Smooth muscle cell (in vitro differentiated cells): ENCODE measurements at regions not wholly inside any gene's neighbourhood (a gene's known extent, or its start where the extent isn't known, plus 50 kb on each side); places are given as distances from the start of the nearest gene placed in this dataset.

Source experiments
- DNase-seq: peaks from one replicate; lab custom pipeline; 2025; ENCODE audit not compliant: unreplicated experiment; lab: John Stamatoyannopoulos, UW
- H2AFZ ChIP-seq: fragments of 200-600 bp; sonication (generic); 2 replicates; pipeline ENCODE4 v1.6.0; 2016; ENCODE audit warnings: antibody characterized with exemption, low read depth, mild to moderate bottlenecking
- H3F3A ChIP-seq: fragments of 200-600 bp; sonication (generic); 2 replicates; pipeline ENCODE4 v1.6.0; 2017; ENCODE audit warnings: antibody characterized with exemption, low read depth
- H3K27ac ChIP-seq: fragments of 200-600 bp; sonication (generic); 2 replicates; pipeline ENCODE4 v1.5.1; 2016; ENCODE audit warnings: low read depth, mild to moderate bottlenecking
- H3K27me3 ChIP-seq: fragments of 200-600 bp; sonication (generic); 2 replicates; pipeline ENCODE4 v1.6.1; 2016; ENCODE audit warnings: low read depth, mild to moderate bottlenecking
- H3K36me3 ChIP-seq: fragments of 200-600 bp; sonication (generic); 2 replicates; pipeline ENCODE4 v1.5.1; 2016; ENCODE audit warnings: low read depth
- H3K4me1 ChIP-seq: fragments of 200-600 bp; sonication (generic); 2 replicates; pipeline ENCODE4 v1.5.1; 2016; ENCODE audit warnings: low read depth
- H3K4me2 ChIP-seq: fragments of 200-600 bp; sonication (generic); 2 replicates; pipeline ENCODE4 v1.6.0; 2016; ENCODE audit warnings: mild to moderate bottlenecking
- H3K4me3 ChIP-seq: fragments of 200-600 bp; sonication (generic); 2 replicates; pipeline ENCODE4 v1.5.1; 2016; ENCODE audit warnings: mild to moderate bottlenecking
- H3K79me2 ChIP-seq: fragments of 200-600 bp; sonication (generic); 2 replicates; pipeline ENCODE4 v1.6.0; 2016; ENCODE audit warnings: low read depth, mild to moderate bottlenecking
- H3K9ac ChIP-seq: fragments of 200-600 bp; sonication (generic); 2 replicates; pipeline ENCODE4 v1.6.0; 2016; ENCODE audit warnings: low read depth
- H3K9me3 ChIP-seq: fragments of 200-600 bp; sonication (generic); replicated peaks from 2 replicates; pipeline ENCODE4 v1.5.1; 2016; ENCODE audit warnings: low read depth
- H4K20me1 ChIP-seq: fragments of 200-600 bp; sonication (generic); 2 replicates; pipeline ENCODE4 v1.6.0; 2016; ENCODE audit warnings: low read depth
- WGBS: methylation state at CpG from one replicate; pipeline ENCODE4 v1.1.7; 2016; ENCODE audit warnings: low lambda C conversion rate; 5-methylcytosine and 5-hydroxymethylcytosine counted together
- TF ChIP-seq, protein P1 (sequence below): fragments of 200-600 bp; sonication (generic); IDR thresholded peaks from 2 replicates; pipeline ENCODE4 v1.5.1; 2017; ENCODE audit warnings: borderline replicate concordance, mild to moderate bottlenecking, antibody characterized with exemption; ENCODE audit not compliant: insufficient read depth, poor library complexity, severe bottlenecking

DNA sequence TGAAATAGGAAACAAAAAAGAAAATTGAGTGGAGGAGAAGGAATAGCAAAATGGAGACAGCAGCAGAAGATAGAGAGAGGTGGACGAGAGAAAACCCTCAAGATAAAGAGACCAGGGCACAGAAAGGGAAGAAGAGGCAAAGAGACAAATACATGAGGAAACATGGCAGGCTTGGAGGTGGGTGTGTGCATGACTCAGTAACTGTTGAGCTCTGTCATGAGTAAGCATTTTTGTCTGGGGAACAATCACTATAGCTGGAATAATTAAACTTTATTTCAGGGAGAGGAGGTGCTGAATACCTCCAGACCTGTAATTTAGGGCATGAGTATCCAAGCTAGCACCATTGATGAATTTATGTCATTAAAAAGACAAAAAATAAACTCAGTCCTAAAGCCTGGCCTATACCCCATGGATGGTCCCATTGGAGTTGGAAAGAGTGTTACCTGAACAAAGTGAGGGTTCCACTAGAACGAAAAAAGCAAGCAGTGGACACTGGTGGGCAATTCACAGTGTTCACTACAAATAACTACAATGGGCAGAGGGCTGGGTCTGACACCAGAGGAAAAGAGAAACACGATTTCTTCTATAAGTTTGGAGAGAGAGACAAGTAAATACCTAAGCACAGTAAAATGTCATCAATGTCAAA lies 145.5 kb downstream of the ADCYAP1 start:
- Histone ChIP-seq H3K9me3 (no peaks in the 10 kb centered on the region), H3K36me3 (no peaks in the 10 kb centered on the region), H3K4me3 (no peak overlapping the region), H3K27me3 (no peaks in the 10 kb centered on the region), H4K20me1 (no peaks in the 10 kb centered on the region), H3K9ac (no peak overlapping the region), H3K27ac (no peak overlapping the region), H2AFZ (no peak overlapping the region), H3K4me1 (peaks cover 16% of the 10 kb centered on the region), H3K79me2 (no peaks in the 10 kb centered on the region), H3K4me2 (no peak overlapping the region), H3F3A (no peaks in the 10 kb centered on the region)
- WGBS, result 92% methylated on average over 3 of the region's 3 CpGs
- DNase-seq, result no peak
- TF ChIP-seq, protein P1, sequence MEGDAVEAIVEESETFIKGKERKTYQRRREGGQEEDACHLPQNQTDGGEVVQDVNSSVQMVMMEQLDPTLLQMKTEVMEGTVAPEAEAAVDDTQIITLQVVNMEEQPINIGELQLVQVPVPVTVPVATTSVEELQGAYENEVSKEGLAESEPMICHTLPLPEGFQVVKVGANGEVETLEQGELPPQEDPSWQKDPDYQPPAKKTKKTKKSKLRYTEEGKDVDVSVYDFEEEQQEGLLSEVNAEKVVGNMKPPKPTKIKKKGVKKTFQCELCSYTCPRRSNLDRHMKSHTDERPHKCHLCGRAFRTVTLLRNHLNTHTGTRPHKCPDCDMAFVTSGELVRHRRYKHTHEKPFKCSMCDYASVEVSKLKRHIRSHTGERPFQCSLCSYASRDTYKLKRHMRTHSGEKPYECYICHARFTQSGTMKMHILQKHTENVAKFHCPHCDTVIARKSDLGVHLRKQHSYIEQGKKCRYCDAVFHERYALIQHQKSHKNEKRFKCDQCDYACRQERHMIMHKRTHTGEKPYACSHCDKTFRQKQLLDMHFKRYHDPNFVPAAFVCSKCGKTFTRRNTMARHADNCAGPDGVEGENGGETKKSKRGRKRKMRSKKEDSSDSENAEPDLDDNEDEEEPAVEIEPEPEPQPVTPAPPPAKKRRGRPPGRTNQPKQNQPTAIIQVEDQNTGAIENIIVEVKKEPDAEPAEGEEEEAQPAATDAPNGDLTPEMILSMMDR, result no peak

DNA sequence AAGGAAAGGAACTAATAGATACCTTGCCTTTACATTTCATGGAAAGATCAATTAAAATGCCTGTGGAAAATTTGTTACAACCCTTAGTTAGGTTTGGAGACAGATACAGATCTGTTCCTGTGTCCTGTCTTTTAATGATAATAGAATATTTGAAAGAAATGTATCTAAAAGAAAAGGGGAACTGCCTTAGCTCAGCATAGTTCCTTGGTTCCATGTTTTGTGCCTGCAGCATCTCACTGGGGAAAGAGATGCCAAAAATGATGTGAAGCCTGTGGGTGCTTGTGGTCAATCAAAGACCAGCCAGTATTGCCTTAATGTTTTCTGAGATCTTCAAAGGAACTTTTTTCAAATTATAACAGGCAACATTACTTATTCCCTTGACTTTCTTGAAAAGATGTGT lies 147.6 kb downstream of the ADCYAP1 start:
- TF ChIP-seq, protein P1, result no peak
- no peaks in the 10 kb centered on the region for H3F3A ChIP-seq
- peaks cover 6% of the 10 kb centered on the region for H3K4me1 ChIP-seq
- no peak overlapping the region for H3K4me2 ChIP-seq
- no peaks in the 10 kb centered on the region for H4K20me1 ChIP-seq
- H3K4me3 ChIP-seq, result no peak overlapping the region
- peaks cover 4% of the 10 kb centered on the region for H3K9me3 ChIP-seq
- H3K36me3 ChIP-seq, result no peaks in the 10 kb centered on the region
- H3K27me3 ChIP-seq, result no peaks in the 10 kb centered on the region
- no peak overlapping the region for H3K27ac ChIP-seq
- H3K79me2 ChIP-seq, result no peaks in the 10 kb centered on the region
- H3K9ac ChIP-seq, result no peak overlapping the region
- H2AFZ ChIP-seq, result no peak overlapping the region
- DNase-seq, result no peak

DNA sequence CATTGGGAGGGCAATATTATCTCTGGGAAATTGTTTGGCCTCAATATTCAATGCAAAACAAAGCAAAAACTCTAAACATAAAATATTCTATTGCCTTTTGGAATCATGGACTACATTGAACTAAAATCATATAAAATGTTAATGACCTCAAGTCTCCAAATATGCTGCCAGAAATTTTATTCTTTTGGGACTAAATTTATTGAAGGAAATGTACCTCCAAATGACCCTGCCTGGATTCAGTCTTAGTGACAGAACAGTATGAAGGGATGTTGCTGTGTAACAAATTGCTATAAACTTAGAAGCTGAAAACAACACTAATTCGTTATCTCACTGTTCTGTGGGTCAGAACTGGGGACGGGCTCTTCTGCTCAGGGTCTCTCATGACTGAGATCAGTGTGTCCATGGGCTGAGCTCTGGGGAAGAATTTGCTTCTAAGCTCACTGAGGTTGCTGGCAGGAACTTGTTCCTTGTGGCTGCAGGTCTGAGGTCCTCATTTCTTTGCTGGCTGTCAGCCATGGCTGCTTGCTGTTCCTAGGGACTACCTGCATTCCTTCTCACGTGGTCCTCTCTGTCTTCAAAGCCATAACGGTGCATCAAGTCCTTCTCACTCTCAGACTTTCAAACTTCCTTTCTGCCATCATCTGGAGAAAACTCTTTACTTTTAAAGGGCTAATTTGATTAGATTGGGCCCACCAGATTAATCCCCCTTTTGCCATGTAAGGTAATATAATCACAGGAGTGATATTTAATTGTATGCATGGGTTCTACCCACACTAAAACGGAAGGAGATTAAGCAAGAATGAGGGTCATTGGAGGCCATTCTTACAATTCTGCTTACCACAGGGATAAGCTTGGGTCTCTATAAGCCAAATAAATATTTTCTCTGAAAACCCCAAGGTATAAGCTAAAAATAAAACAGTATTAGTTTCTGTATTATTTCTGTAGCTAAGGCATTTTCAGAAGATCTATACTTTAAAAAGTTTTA lies 149.0 kb downstream of the ADCYAP1 start:
- no peak for DNase-seq
- no peak overlapping the region for H3K9ac ChIP-seq
- no peak overlapping the region for H2AFZ ChIP-seq
- H3K4me3 ChIP-seq, result no peak overlapping the region
- 78% methylated on average over 5 of the region's 5 CpGs for WGBS
- no peaks in the 10 kb centered on the region for H3K79me2 ChIP-seq
- TF ChIP-seq, protein P1, result no peak
- no peak overlapping the region for H3K27ac ChIP-seq
- H3F3A ChIP-seq, result no peaks in the 10 kb centered on the region
- no peak overlapping the region for H3K4me2 ChIP-seq
- H3K9me3 ChIP-seq, result peaks cover 9% of the 10 kb centered on the region
- H3K27me3 ChIP-seq, result no peaks in the 10 kb centered on the region
- no peaks in the 10 kb centered on the region for H3K4me1 ChIP-seq
- H4K20me1 ChIP-seq, result no peaks in the 10 kb centered on the region
- H3K36me3 ChIP-seq, result no peaks in the 10 kb centered on the region
